Body of pancreas (tissue), 4 donors: ENCODE measurements at regions not wholly inside any gene's neighbourhood (a gene's known extent, or its start where the extent isn't known, plus 50 kb on each side); places are given as distances from the start of the nearest gene placed in this dataset.

Experiments
- CTCF ChIP-seq, 7 experiments: fragments of 450-650 bp in 4 of 7; fragments of 200-600 bp in 3 of 7; sonication (generic) in 3 of 7; IDR thresholded peaks; one replicate each; pipeline ENCODE4 v1.5.1; 2016 to 2019; ENCODE audit warnings: antibody characterized with exemption in 7 of 7
- POLR2A ChIP-seq, 3 donors: fragments of 450-650 bp; IDR thresholded peaks; one replicate each; pipeline ENCODE4 v1.6.1; 2016; ENCODE audit warnings: antibody characterized with exemption in 3 of 3, mild to moderate bottlenecking in 2 of 3

GRCh38 chr5:17070647-17071046 is 134.6 kb upstream of the MYO10 start:
- TF ChIP-seq CTCF (IDR thresholded peaks at IDR 0.05): no peak
- no peak for TF ChIP-seq POLR2A (IDR thresholded peaks at IDR 0.05)
